HG03342 (cell line): ENCODE measurements at regions not wholly inside any gene's neighbourhood (a gene's known extent, or its start where the extent isn't known, plus 50 kb on each side); places are given as distances from the start of the nearest gene placed in this dataset.
"Not testable (repeated sequence)": the region's sequence is repeated elsewhere in the genome, so short reads cannot be mapped to it uniquely, and the experiment has no call there.

Source experiments
- ATAC-seq: cut with Tn5 transposase; IDR thresholded peaks from one replicate; pipeline ENCODE4 v1.9.1; 2021; ENCODE audit warnings: mild to moderate bottlenecking, moderate library complexity; ENCODE audit not compliant: unreplicated experiment

DNA sequence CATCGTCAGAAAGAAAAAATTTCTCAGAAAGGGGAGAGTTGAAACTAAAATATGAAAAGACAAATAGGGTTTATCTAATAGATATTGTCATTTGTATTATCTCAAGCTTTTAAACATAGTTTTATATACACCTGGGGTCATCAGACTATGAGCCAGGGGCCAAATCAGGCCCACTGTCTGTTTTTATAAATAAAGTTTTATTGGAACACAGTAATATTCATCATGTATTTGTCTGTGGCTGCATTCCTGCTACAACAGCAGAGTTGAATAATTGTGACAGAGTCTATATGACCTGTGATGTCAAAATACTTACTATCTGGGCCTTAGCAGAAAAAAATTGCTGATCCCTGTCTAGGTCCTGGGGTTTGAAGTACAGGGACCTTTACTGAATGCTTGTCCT, 120.5 kb upstream of the RUNX1 start:
- ATAC-seq, result no peak

DNA sequence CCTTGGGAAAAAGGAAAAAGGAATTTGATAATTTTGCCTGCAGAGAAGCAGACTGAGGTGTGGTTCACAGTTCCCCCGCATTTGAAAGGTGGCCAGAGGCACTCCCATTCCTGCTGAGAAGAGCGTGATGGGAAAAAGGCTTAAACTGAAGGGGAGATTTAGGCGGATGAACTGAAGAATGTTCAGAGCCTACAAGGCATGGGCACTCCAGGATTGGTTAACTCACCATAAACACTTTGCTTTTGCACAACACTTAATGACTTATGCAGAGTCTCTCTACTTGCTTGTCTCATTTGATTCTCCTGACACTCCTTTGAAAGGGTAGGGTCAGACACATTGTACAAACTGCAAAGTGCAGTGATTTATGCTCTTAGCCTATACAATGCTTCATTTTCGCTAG, 119.6 kb upstream of the RUNX1 start:
- no peak for ATAC-seq

DNA sequence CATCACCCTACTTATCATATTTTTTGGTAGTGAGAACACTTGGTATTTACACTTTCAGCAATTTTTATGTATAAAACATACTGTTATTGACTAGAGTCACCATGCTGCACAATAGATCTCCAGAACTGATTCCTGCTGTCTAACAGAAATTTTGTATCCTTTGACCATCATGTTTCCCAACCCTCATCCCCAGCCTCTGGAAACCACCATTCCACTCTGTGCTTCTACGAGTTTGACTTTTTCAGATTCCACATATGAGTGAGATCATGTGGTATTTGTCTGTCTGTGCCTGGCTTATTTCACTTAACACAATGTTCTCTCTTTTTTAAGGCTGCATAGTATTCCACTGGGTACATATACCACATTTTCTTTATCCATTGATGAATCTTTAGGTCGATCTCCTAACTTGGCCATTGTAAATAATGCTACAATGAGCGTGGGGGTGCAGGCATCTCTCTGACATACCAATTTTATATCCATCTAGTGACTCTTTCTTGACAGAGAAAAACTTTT, 115.9 kb upstream of the RUNX1 start:
- no peak for ATAC-seq

DNA sequence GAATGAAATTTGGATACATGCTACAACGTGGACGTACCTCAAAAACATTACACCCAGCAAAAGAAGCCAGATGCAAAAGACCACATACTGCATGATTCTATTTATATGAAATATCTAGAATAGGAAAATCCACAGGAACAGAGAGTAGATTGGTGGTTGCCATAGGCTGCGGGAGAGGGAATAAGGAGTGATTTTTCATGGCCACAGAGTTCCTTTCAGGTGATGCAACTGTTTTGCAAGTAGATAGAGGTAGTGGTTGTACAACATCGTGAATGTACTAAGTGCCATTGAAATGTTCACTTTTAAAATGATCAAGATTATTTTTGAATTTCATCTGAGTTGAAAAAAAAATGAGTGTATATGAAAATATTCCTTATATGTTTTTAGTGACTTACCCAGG, 115.3 kb upstream of the RUNX1 start:
- ATAC-seq, result no peak

DNA sequence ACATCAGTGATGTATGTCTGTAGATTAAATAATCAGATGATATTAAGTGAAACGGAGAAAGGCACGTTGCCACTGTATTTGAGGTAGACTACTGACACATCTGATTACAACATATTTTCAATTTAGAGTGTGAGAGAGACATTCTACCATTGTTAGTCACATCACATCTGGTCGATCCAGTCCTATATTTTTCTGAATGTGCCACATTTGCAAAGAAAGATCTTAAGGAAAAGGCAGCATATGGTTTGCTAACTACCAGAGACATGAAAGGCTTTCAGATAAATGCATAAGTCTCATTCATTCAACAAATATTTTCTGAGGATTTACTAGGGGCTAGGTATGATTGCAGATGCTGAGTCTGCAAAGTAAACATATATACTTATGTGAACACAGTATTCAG, 114.3 kb upstream of the RUNX1 start:
- no peak for ATAC-seq

DNA sequence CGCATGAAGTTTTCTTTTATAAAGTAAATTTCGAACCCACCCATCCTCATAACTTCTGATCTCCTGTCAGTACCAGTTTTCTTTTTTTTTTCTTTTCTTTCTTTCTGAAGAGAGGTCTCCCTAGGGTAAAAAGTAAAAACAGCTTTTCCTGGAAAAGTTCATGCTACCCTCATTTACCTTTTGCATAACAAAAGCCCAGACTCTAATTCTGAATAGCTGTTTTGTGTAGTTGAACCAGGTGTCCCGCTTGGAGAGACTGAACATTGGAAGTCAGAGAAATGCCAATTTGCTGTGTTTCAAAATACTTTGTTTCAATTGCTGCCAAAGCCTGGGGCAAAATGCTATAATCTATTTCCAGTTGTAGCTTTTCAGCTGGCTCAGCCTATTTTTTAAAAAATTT, 113.7 kb upstream of the RUNX1 start:
- no peak for ATAC-seq

DNA sequence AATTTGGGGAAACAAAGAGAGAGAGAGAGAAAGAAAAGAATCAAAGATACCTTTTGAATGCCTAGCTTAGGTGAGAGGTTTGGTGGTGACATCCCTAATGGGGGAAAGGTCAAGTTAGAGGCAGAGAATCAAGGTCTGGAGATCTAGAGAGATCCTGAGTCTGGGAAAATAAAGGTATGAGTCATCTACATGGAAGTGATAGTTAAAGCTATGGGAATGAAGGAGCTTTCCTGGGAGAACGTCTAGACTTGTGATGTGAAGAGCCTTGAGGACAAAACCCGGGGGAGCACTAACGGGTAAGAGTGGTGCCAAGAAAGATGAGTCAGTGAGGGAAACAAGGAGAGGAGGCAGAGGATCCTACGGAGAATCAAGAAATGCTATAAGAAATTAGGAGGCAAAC, 110.8 kb upstream of the RUNX1 start:
- ATAC-seq, result no peak

DNA sequence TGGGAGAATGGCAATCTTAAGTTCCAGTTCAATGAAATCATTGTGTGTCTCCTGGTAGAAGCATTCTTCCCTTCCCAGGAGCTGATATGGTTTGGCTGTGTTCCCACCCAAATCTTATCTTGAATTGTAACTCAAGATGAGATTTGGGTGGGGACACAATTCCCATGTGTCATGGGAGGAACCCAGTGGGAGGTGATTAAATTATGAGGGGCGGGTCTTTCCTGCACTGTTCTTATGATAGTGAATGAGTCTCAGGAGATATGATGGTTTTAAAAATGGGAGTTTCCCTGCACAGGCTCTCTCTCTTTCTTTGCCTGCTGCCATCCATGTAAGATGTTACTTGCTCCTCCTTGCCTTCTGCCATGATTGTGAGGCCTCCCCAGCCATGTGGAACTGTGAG, 108.3 kb upstream of the RUNX1 start:
- not testable (repeated sequence) for ATAC-seq

DNA sequence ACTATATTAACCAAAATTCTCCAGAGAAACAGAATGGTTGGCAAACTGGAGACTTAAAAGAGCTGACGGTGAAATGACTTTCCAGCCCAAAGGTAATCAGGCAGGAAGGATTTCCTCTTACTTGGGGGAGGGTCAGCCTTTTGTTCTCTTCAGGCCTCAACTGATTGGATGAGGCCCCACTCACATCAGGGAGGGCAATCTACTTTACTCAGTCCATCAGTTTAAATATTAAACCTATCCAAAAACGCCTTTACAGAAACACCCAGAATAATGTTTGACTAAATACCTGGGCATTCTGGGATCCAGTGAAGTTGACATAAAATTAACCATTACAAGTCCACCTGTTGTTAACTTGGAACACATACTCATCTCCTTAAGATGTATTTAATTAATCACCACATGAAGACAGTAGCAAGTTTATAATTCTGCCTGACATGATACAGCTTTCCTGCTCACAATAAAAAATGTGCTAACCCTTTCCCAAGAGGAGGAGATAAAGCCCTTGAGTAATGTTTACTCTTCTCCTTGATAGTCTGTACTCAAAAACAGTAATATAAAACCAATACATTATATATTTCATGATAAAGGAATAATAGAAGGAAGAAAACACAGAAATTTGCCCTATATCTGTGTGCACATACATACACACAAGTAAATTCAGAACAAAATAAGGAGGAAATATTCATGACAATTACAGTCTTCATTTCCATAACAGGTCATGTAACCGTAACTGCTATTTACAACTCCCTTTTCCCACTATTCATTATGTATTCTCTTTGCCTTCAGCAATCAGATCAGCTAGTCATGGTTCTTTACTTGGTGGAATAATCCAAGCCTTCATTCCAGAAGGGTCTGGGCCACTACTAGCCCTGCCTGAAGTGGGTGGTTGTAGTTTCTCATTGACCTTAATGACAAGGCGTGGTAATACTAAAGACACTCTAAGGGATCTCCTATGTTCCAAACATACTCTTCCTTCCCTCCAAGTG, 107.5 kb upstream of the RUNX1 start:
- ATAC-seq, result no peak

DNA sequence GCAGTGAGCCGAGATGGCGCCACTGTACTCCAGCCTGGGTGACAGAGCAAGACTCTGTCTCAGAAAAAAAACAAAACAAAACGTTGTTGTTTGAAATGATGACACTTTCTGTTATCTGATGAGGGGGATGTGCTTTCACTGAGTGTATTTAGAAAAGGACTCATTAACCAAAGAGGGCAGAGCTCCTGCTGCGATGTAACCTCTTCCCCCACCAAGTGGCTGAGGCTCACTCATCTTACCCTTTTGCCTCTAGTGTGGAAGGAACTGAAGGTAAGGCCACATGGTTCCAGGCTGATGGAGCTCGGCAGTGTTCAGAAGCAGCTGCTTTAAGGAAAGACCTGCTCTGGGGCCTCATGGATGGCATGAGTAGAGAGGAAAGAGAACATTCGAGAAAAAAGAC, 105.7 kb upstream of the RUNX1 start:
- no peak for ATAC-seq

DNA sequence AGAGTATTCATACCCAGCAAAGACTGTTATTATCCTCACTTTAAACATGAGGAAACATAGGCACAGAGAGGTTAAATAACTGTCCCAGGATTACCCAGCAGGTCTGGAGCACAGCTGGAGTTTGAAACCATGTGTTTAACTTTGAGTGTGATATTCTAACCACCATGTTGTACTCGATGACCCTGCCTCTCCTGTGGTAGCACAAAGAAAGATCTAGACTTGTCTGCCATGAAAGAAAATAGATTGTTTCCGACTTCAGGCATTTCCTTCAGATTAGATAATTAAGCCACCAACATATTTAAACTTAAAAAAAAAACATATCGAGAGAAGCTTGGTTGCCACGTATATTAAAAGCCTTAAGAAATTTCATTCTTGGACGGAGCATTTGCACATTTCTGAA, 104.6 kb upstream of the RUNX1 start:
- ATAC-seq, result no peak

DNA sequence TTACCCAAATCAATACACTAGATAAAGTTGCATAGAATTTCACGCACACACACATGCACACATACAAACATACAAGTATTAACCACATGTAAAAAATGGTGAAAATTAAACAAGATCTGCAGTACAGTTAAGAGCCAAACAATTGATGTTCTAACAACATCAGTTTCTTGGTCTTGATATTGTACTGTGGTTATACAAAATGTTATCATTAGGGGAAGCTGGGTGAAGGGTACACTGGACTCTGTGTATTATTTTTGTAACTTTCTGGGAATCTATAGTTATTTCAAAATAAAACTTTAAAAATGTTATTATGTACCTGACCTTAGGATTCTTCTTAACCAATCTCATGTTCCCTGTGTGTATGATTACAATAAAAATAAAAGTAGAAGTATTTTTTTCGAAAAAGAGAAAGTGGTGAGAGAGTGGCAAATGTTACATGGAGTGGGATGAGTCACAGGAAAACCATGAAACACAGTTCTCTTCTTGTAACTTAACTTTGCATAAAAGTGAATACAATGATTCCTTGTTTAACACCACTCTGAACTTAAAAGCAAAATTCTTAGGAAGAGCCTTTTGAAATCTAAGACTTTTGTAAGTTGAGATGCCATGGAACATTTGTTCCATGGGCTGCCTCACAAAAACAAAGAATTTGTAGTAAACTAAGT, 101.6 kb upstream of the RUNX1 start:
- no peak for ATAC-seq

DNA sequence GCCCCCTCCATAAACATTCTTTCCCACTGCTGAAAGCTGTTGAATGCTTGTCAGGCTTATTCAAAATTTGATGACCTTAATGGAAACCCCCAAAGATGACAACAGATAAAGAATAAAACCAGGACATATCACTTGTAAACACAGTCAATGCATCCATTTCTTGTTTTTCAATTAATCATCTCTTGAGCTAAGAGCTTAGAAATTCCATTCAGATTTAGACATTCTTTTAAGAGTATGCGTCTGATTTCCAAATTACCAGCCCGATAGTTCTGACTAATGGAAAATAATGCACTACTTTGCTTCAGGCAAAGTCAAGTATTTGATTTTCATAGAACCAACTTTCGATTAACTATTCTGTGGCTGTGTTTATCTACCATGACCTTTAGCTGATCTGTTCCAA, 100.6 kb upstream of the RUNX1 start:
- ATAC-seq, result no peak

DNA sequence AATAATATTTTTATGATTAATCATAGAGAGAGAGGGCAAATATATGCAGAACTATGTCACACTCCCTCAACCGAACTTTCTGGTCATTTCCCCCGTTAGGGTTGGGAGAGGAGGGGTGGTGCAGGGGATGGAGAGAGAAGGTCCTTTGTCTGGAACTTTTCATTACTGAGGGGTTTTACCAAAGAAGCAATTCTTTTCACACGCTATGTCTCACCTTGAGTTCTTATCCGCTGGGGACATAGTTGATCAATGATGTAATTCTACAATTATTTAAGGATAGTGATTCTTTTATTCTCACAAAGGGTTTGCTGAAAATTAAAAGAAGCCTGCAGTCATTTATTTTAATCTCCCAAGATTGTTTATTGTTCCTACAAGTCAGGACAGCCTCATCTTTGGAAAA, 98.3 kb upstream of the RUNX1 start:
- no peak for ATAC-seq

DNA sequence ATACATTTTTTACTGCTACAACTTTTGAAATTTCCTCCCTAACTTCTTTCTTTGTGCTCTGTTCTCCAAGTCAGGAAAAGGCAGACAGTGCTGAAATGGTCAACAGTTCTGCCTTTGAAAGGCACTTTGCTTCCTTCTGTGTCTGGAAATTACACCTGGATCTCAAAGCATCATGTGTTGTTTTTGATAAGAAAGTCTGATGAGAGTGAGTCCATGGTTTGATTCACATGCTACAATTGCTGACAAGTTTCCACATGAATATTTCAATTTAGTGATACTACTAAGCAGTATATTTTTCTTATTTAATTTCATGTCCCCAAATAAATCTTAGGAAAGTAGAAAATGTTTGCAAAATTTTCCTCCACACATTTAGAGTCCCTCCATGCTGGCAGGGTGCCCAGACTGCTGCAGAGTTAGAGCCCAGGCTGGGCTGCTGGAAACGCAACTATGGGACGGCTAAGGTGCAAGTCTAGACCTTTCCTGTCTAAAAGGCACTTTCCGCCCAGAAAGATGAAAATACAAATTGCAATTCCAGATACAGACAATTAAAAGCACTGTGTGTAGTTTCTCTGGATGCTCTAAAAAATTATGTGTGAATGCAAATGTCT, 96.6 kb upstream of the RUNX1 start:
- ATAC-seq, result no peak

DNA sequence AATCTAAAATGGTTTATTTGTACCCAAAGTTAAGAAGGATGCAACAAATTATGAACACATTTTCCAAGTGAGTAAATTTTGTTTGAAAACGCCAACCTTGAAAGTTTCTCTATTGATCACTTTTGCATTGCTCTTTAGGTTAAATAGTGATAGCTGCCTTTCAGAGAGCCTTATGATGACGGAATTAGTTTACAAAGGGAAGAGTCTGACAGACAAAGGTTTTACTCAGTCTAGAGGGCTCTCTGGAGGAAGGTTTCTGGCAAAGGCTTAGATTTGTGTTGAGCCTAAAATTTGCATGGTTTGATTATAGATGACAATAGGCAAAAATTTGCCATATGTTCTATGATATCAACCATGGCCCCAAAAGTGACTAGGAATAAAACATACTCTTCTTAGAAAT, 95.9 kb upstream of the RUNX1 start:
- no peak for ATAC-seq

DNA sequence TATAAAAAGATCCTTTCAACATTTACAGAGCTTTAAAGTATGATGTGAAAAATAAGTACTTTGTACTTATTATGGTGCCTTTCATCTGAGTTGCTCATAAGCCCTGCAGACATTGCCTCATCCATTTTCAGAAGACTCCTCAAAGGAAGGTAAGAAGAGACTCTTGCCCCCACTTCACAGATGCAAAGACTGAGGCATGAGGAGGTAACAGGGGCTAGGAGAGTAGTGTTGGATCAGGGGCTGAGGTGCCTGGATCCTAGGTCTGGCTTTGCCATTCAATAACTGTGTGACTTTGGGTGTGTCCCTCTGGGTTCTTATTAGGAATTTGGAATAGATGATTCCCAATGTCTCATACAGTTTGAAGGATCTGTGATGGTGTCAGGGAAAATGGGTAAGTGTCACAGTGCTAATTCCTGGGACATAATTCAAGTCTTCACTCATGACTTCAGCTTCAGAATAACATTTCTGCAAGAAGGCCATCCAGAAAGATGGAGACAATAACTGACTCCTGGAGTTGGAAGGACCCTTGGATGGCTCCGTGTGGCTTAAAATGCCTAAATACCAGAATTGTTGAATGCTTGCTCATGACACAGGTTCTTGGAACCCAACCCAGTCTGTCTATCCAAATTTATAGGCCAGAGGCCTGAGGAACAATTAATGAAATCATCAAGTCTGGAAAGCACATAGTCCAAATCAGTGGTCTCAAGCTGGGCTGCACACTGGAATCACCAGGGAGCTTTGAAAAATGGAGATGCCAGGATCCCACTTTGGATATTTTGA, 93.1 kb upstream of the RUNX1 start:
- no peak for ATAC-seq

DNA sequence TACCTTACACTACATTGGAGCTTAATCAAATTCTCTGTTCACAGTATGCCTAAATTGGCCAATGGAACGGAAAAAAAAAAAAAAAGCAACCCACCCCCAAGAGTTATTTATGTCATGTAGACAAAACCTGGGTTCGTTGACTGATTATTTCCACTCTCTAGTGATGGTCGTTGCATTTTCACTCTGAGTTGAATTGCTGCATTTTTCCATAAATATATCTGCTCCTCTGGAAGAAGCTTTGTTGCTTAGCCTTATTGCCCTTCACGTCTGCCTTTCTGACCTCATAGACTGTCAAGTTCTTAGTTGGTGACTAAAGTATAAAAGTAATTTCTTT, 90.2 kb upstream of the RUNX1 start:
- no peak for ATAC-seq

DNA sequence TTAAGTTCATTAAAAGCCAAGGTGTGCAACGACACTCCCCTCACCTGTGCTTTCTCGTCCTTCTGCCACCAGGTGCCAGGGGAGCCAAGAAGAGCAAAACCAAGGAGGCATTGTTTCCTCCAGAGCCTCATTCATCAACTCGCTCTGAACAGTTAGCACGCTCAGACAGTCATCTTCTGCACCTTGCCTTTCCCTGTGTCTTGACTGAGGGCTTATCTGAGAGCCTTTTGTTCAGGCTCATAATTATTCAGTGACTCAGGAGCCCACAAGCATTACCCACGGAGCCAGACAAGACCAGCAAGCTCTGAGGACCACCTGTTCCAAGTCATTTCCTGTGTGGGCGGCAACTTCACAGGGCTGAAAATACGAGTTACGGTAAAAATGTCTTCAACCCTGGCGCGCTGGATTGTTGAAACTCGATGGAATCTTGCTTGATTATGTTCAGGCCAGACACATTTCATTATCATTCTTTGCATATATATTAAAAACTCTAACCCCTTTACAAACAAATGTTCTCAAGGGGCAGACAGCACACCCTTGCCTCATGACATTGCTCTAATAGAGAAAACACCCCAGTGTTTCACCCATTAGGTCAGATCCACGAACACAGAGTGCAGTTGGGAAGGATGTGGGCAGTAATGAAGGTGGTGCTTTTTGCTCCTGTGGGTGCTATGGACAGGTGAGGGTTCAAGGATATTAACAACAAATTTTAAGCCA, 89.7 kb upstream of the RUNX1 start:
- no peak for ATAC-seq

DNA sequence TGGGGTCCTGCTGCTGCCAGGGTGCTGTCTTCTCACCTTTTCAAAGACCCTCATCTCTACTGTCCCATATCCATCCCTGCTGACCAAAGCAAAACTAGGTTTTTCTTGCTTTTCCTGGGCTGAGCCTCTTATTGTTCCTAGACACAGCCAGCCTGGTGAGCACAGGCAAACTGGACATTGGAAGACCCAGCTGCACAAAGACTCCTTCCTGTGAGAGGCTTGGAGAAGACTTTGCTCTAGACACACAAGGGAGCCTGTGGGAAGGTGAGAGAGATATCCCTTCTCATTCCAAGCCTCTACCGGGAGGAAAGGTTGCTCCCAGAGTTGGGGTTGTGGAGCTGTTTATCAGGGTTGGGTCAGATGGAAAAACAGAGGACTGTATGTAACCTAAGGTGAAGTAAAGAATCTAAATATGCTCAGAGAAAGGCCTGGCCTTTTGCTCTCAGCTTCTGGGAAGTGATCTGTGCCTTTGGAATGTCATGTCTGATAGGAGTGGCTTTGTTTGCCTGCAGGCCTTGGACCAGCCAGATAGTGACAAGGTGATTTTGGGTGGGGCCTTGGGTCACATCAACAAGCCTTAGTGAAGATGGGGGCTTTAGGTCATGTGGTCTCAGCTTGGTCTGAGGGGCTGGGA, 87.6 kb upstream of the RUNX1 start:
- no peak for ATAC-seq
